GM12801 (cell line): ENCODE measurements at regions not wholly inside any gene's neighbourhood (a gene's known extent, or its start where the extent isn't known, plus 50 kb on each side); places are given as distances from the start of the nearest gene placed in this dataset.

Experiments
- CTCF ChIP-seq: IDR thresholded peaks from one replicate; pipeline ENCODE4 v1.5.1; 2011; ENCODE audit warnings: control low read depth; ENCODE audit not compliant: insufficient read length; ENCODE audit errors: extremely low read depth

GRCh38 chr4:83832110-83832825 is 296.4 kb downstream of the GPAT3 start:
- TF ChIP-seq CTCF, result no peak

- TF ChIP-seq CTCF, result no peak
Measured at GRCh38 chr4:83831588-83831987, 295.7 kb downstream of the GPAT3 start.

- no peak for TF ChIP-seq CTCF
Measured at GRCh38 chr4:83830138-83830888, 294.4 kb downstream of the GPAT3 start.

GRCh38 chr4:83828601-83829000 is 292.7 kb downstream of the GPAT3 start:
- no peak for TF ChIP-seq CTCF

- no peak for TF ChIP-seq CTCF
Measured at GRCh38 chr4:83821493-83821892, 285.6 kb downstream of the GPAT3 start.

GRCh38 chr4:83819582-83819981 is 283.7 kb downstream of the GPAT3 start:
- no peak for TF ChIP-seq CTCF

GRCh38 chr4:83810428-83810827 is 274.5 kb downstream of the GPAT3 start:
- no peak for TF ChIP-seq CTCF
